Inferior parietal cortex (tissue), 1 donor: ENCODE measurements at regions not wholly inside any gene's neighbourhood (a gene's known extent, or its start where the extent isn't known, plus 50 kb on each side); places are given as distances from the start of the nearest gene placed in this dataset.

ENCODE experiments used
- DNase-seq: peaks from one replicate; pipeline ENCODE4 v3.0.0-alpha.2; 2016; ENCODE audit errors: extremely low spot score

DNA sequence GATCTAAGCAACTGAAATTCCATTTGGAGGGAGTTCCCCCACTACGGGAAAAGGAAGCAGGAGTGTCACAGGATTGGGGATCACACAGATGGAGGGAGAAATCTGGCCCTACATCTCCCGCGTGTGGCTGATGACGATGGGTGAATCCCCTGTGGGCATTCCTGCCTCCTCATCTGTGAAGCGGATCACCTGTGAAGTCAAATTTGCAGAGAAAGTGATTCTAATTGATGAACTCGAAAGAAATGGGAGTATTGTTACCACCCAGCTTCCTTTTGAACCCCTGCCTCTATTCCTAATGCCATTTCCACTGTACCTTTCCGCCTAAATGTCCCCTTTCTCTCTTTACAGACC is 92.0 kb downstream of the CMPK2 start:
- DNase-seq = no peak

- DNase-seq = no peak
These were observed 89.6 kb downstream of the CMPK2 start for GRCh38 chr2:6776125-6776524.

- DNase-seq = no peak
These were observed 88.1 kb downstream of the CMPK2 start for GRCh38 chr2:6777626-6778025.

DNA sequence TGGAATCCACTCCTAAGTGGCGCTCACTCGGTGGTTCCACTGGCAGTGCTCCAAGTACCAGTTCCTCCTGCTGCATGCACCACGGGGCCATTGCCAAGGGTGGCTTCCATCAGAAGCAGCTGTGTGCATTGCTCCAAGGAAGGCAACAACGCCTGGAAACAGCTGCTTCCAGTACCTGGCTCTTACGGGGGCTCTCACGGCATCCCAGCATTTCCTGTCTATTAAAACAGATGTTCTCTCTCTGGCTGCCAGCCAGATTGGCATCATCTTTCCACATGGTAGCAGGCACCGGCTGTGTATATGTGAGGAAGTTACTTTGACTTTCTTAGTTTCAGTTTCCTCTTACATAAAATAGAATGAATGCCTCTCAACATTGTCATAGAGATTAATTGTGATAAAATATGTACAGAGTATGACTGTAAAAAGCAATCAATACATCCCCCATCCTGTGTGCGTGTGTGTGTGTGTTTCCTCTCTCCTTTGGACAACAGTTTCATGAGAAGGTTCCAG is 84.9 kb downstream of the CMPK2 start:
- DNase-seq = no peak

GRCh38 chr2:6782517-6783237 is 83.0 kb downstream of the CMPK2 start:
- DNase-seq = no peak

DNA sequence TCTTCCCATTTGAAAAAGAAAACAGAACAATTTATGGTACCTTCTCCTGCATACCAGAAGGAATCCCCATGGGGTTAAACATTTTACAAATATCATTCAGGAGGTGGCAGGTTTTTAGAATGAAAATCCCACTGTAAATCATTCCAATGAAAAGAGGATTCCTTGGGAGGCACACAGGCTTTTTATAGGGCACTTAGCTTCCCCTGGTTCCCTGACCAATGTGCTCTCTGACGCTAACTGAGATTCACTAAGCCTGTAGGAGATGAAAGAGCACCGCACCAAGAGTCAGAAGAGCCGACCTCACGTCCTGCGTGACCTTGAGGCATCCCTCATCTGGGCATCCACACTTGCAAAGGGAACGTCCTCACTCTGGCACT is 82.5 kb downstream of the CMPK2 start:
- DNase-seq = no peak

DNA sequence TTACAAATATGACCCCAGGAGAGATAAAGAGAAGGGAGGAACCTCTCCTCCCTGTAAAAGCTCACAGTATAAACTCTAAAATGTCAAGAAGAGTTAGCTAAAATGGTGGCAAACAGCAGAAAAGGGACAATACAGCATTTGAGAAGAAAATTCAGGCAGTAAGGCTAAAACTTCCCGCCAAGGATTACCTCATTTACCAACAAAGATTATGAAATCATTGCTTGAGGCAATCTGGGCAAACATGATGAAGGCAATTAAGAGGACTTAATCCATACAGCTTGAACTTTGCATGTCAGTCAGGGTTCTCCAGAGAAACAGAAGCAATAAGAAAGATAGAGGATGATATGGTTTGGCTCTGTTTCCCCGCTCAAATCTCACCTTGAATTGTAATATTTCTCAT is 81.4 kb downstream of the CMPK2 start:
- no peak for DNase-seq

GRCh38 chr2:6785493-6785892 is 80.2 kb downstream of the CMPK2 start:
- no peak for DNase-seq

DNA sequence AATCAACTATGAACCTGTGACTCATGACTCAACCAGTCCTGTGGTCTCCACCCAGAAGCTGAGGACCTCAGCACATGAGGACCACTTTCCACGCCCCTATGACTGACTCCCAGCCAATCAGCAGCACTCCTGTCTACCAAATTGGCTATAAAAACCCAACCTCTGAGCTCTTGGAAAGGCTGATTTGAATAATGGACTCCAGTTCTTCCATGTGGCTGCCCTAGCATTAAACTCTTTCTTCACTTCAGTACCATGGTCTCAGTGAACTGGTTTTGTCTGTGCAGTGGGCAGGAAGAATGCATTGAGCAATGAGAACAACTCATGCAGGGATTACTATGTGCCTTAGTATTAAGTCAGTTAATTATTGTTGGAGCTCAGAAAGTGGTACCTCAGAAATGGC is 78.3 kb downstream of the CMPK2 start:
- no peak for DNase-seq

GRCh38 chr2:6788614-6789013 is 77.1 kb downstream of the CMPK2 start:
- DNase-seq = no peak

GRCh38 chr2:6789559-6790138 is 76.1 kb downstream of the CMPK2 start:
- DNase-seq = no peak

- DNase-seq = no peak
These were observed 74.0 kb downstream of the CMPK2 start for GRCh38 chr2:6791682-6792081.

- no peak for DNase-seq
These were observed 72.8 kb downstream of the CMPK2 start for GRCh38 chr2:6792883-6793282.

DNA sequence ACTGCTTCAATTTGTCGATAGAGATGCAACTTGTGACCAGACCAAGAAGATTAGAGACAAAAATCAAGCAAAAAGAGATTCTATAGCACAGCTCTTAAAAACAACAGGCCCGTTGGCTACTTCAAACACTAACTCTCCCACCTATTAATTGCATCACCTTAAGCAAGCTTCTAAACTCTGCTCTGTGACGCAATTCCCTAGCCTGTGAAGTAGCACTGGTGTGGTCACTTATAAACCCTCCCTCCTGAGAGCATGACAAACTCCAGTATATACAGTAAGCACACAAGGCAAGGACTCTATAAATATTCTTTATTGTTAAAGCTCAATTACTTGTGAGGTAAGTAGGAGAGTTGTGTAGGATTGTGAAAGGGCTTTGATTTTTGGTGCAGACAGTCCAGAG is 72.3 kb downstream of the CMPK2 start:
- DNase-seq = no peak

GRCh38 chr2:6793913-6794312 is 71.8 kb downstream of the CMPK2 start:
- DNase-seq = no peak

DNA sequence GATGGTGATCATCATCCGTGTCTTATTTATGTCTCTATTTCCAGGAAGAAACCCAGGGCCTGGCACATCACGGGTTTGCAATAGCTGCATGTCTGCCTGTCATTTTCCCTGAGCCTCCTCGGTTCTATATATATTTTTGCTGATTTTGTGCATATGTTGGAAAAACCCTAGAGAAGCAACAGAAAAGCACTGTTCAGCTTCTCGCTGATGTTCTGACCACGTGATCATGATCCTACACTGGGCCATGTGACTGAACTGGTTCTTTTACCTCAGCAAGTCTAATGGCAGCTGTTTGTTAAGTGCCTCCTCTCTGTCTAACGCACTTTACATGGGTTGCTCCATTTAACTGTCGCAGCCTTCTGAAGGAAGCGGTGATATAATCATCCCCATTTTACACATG is 71.3 kb downstream of the CMPK2 start:
- DNase-seq = no peak
